Neural crest cell (in vitro differentiated cells): ENCODE measurements at regions not wholly inside any gene's neighbourhood (a gene's known extent, or its start where the extent isn't known, plus 50 kb on each side); places are given as distances from the start of the nearest gene placed in this dataset.

Source experiments
- DNase-seq: peaks from one replicate; pipeline ENCODE4 v3.0.0; 2021; ENCODE audit warnings: low read depth, mixed read lengths, low spot score
- H3K27ac Mint-ChIP-seq: one replicate; pipeline ENCODE4 v1.8.0; 2021; ENCODE audit warnings: mild to moderate bottlenecking, mixed read lengths; ENCODE audit not compliant: unreplicated experiment
- H3K27me3 Mint-ChIP-seq: 2 replicates; pipeline ENCODE4 v1.8.0; 2021; ENCODE audit warnings: low read depth, mild to moderate bottlenecking, mixed read lengths
- H3K36me3 Mint-ChIP-seq: 2 replicates; pipeline ENCODE4 v1.8.0; 2021; ENCODE audit warnings: low read depth, mild to moderate bottlenecking, mixed read lengths
- H3K4me1 Mint-ChIP-seq: 2 replicates; pipeline ENCODE4 v1.8.0; 2021; ENCODE audit warnings: mixed read lengths
- H3K4me3 Mint-ChIP-seq: one replicate; pipeline ENCODE4 v1.8.0; 2021; ENCODE audit warnings: mild to moderate bottlenecking, mixed read lengths
- H3K9me3 Mint-ChIP-seq: 2 replicates; pipeline ENCODE4 v1.8.0; 2021; ENCODE audit warnings: mixed read lengths
- CTCF ChIP-seq: fragments of 200-600 bp; sonication (generic); conservative IDR thresholded peaks from 2 replicates; pipeline ENCODE4 v1.5.0; 2021; ENCODE audit warnings: antibody characterized with exemption, mild to moderate bottlenecking

DNA sequence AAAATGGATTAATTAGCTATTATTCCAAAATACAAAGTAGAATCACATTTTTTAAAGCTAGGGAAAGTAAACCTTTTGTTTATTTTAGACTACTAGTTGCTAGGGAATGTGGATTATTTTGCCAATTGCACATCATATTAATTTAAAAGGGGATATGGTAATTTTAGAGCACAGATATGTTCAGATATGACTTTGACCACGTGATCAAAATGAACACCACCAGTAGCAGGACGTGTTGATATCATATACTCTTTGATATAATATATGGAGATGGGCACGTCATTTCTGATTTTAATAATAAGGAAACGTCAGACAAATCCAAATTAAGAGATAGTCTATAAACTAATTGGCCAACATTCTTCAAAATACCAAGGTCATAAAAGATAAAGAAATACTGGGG lies 1188.3 kb upstream of the CNTN5 start:
- no peaks in the 10 kb centered on the region for H3K27me3 Mint-ChIP-seq
- no peaks in the 10 kb centered on the region for H3K9me3 Mint-ChIP-seq
- H3K4me1 Mint-ChIP-seq = no peaks in the 10 kb centered on the region
- H3K36me3 Mint-ChIP-seq = no peaks in the 10 kb centered on the region
- no peak for DNase-seq
- H3K27ac Mint-ChIP-seq = no peak overlapping the region
- no peak overlapping the region for H3K4me3 Mint-ChIP-seq
- TF ChIP-seq CTCF = no peak

- no peak for TF ChIP-seq CTCF
- Mint-ChIP-seq H3K27ac (no peak overlapping the region), H3K27me3 (no peaks in the 10 kb centered on the region), H3K9me3 (no peaks in the 10 kb centered on the region), H3K4me3 (no peak overlapping the region), H3K36me3 (no peaks in the 10 kb centered on the region), H3K4me1 (no peaks in the 10 kb centered on the region)
- no peak for DNase-seq
These were observed 1187.3 kb upstream of the CNTN5 start for GRCh38 chr11:97833412-97833811.

DNA sequence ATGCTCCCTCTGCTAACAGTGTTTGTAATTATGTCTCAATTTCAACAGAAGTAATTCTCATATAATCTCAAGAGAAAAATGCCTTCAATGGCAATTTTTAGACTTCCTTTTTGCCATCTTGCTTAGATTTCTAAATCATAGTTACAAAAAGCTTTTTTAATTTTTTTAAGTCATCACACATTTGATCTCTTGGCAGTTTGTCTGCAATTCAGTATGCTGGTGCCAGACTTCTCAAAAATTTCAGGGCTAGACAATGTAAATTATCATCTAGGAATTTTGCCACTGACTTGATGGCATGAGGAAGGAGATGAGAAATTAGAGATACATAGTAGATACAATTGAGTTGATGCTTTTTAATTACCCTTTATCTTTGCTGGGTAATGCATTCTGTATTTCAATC lies 1176.7 kb upstream of the CNTN5 start:
- no peak for DNase-seq
- Mint-ChIP-seq H3K27ac (no peak overlapping the region), H3K36me3 (no peaks in the 10 kb centered on the region), H3K9me3 (peaks cover 4% of the 10 kb centered on the region), H3K4me3 (no peak overlapping the region), H3K4me1 (no peaks in the 10 kb centered on the region), H3K27me3 (peaks cover 9% of the 10 kb centered on the region)
- TF ChIP-seq CTCF = no peak

- no peaks in the 10 kb centered on the region for H3K9me3 Mint-ChIP-seq
- peaks cover 26% of the 10 kb centered on the region for H3K27me3 Mint-ChIP-seq
- TF ChIP-seq CTCF = no peak
- no peak for DNase-seq
- H3K36me3 Mint-ChIP-seq = no peaks in the 10 kb centered on the region
- no peak overlapping the region for H3K27ac Mint-ChIP-seq
- peaks cover 8% of the 10 kb centered on the region for H3K4me1 Mint-ChIP-seq
- no peak overlapping the region for H3K4me3 Mint-ChIP-seq
These were observed 1173.0 kb upstream of the CNTN5 start for GRCh38 chr11:97847730-97848129.

DNA sequence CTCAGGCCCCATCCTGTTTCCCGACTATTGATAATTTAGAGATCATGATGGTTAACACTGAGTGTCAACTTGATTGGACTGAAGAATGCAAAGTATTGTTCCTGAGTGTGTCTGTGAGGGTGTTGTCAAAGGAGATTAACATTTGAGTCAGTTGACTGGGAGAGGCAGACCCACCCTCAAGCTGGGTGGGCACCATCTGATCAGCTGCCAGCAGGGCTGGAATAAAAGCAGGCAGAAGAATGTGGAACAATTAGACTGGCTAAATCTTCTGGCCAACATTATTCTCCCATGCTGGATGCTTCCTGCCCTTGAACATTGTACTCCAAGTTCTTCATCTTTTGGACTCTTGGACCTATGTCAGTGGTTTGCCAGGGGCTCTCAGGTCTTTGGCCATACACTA lies 1170.0 kb upstream of the CNTN5 start:
- peak; percentile 1 for DNase-seq
- no peaks in the 10 kb centered on the region for H3K36me3 Mint-ChIP-seq
- TF ChIP-seq CTCF = no peak
- H3K27me3 Mint-ChIP-seq = peaks cover 44% of the 10 kb centered on the region
- H3K9me3 Mint-ChIP-seq = no peaks in the 10 kb centered on the region
- no peak overlapping the region for H3K4me3 Mint-ChIP-seq
- peaks cover 8% of the 10 kb centered on the region for H3K4me1 Mint-ChIP-seq
- peak overlapping the region; percentile 83 for H3K27ac Mint-ChIP-seq

- Mint-ChIP-seq H3K4me3 (no peak overlapping the region), H3K36me3 (no peaks in the 10 kb centered on the region), H3K27me3 (peaks cover 36% of the 10 kb centered on the region), H3K27ac (no peak overlapping the region), H3K4me1 (peaks cover 8% of the 10 kb centered on the region), H3K9me3 (no peaks in the 10 kb centered on the region)
- no peak for TF ChIP-seq CTCF
- no peak for DNase-seq
These were observed 1166.4 kb upstream of the CNTN5 start for GRCh38 chr11:97854357-97854756.
